Hematopoietic multipotent progenitor cell treated with erythropoietin and hydrocortisone succinate and interleukin-3 and kit ligand, for 6 days (in vitro differentiated cells): ENCODE measurements at regions not wholly inside any gene's neighbourhood (a gene's known extent, or its start where the extent isn't known, plus 50 kb on each side); places are given as distances from the start of the nearest gene placed in this dataset.
A peak's percentile ranks its signal among the peaks of the same experiment; 100 is the strongest.
"Not testable (repeated sequence)": the region's sequence is repeated elsewhere in the genome, so short reads cannot be mapped to it uniquely, and the experiment has no call there.

Source experiments
- DNase-seq: peaks from one replicate; pipeline ENCODE4 v3.0.0-alpha.2; 2015

DNA sequence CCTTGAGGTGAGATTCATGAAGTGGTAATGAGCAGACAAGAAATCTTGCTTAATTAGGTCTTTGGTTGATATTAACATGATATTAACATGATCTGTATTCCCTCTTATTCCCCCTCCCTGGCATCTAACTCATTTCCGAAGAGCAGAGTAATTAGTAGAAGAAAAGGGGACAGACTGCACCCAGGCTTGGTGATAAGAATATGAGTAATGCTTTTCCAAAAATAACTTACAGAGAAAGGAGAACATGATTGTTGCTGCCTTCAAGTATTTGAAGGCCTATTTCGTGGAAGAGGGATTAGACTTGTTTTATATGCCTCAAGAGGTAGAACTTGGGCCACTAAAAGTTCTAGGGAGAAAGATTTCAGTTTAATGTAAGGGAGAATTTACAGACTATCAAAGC lies 130.6 kb upstream of the ATP5MC3 start:
- DNase-seq = no peak

DNA sequence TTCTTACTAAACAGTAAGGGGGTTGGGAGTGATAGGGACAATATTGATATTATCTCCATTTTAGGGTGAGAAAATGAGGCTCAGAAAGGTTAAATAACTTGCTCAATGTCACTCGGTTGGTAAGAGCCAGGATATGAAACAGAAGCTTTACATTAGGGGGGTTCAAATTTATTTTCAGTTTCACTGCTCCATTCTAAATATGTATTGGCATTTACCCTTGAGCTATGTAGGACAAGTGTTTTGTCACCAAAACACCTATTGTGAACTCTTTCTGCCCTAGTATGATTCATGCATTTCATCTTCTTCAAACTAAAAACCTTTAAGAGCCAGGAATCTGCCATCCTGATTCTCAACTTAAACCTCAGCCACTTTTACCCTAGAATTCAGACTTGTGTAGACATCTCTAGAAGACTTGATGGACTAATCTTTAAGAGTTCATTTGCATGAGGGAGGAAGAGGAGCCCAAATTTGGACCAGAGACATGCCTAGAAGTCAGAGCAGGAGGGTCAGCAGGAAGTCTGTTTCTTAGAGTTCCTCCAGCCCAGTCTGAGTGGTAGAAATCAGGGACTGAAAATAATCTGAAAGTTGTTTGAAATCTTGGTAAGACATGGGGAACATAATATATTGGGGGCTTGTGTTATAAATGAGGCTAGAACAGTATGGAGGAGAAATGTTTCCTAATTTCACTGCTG lies 129.4 kb upstream of the ATP5MC3 start:
- no peak for DNase-seq

DNA sequence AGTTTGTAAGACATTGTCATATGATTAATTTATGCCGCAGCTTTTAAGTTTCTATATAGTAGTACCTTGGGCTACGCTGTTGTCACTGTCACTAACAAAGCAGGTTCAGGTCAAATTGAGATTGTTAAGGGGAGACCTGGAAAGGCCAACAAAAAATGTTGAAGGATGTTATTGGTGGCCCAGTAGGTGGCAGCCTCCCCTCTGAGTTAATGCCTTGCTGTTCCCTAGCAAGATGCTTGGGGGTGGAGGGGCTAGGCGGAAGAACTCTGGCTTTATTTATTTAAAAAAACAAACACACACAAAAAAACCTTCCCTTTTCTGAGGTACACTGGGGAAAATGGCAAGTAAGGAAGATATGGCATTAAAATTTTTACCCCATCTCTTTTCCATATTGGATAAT lies 128.3 kb upstream of the ATP5MC3 start:
- DNase-seq = peak; percentile 47

DNA sequence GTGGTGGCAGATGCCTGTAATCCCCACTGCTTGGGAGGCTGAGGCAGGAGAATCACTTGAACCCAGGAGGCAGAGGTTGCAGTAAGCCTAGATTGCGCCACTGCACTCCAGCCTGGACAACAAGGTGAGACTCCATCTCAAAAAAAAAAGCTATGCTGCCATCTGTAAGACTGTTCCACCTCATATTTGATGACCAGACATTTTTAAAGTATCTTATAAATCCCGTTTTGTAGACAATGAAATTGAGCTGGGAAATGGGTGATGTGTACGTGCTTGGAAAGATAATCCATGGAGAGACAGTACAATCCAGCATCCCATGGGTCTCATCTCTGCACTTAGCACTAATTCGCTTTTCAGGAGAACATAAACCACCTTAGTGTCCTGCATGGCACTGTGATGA lies 126.5 kb upstream of the ATP5MC3 start:
- no peak for DNase-seq

DNA sequence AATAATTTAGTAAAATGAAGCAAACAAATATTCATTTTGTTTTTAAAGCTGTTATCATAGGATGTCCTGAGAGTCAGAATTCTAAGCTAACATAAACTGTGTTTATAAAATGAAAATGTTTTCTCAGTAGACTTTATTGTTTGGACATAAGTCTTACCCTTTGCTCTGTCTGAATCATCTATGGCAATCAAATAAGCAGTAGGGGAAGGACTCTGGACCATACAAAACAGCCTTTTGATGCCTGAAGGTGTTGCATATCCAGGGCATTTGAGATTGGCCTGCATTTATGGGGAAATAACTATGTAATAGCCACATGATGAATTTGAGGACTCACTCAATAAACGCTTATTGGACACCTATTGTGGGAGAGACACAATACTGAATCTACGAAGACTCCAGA lies 123.0 kb upstream of the ATP5MC3 start:
- DNase-seq = no peak

DNA sequence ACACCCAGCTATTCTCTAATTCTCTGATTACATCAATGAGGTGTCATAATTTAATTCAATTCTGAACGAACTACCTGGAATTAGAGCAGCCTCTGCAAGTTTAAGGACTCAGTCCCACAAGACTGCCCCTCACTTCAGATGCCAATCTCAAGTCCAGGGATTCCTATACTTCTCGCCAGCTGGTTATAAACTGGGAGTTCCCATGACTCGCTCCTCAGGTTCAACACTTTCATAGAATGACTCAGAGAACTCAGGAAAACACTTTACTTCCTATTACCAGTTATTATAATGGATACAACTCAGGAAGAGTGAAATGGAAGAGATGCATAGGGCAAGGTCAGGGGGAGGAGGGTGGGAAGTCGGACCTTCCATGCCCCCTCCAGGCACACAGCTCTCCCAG lies 112.3 kb upstream of the ATP5MC3 start:
- no peak for DNase-seq

DNA sequence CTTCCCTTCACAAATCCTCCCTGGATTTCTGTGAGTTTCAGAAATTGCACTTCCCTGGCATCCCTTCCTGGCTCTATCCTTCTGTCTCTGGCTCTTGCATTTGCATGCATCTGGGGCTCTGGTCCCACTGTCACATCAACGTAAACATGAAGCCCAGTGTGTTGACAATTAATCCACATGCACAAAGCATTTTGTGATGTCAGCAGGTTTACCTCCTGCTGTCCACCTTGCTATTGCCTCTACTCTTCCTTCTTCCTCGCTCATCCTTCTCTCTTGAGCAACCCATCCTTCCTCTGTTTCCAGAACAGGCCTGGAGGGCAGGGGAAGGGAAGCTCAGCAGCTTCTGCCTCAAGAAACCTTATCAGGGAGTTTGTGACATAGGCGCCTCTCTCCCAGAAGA lies 111.7 kb upstream of the ATP5MC3 start:
- no peak for DNase-seq

DNA sequence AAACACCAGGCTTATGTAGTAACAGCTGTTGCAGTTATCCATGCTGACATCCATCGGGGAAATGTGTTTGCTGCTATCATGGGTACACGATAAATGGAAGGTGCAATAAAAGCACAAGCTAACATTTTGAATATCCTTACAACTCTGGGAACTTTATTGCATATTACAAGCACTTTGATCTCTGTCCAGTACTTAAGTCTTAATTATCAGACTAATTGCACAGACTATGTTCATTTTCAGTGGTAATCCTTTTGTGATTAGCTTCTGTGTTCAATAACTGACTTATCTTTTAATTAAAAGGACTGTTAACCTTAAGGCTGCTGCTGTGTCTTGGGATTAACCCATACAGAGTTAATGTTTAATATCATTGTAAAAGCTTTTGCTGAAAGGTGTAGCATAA lies 101.4 kb upstream of the ATP5MC3 start:
- DNase-seq = no peak

DNA sequence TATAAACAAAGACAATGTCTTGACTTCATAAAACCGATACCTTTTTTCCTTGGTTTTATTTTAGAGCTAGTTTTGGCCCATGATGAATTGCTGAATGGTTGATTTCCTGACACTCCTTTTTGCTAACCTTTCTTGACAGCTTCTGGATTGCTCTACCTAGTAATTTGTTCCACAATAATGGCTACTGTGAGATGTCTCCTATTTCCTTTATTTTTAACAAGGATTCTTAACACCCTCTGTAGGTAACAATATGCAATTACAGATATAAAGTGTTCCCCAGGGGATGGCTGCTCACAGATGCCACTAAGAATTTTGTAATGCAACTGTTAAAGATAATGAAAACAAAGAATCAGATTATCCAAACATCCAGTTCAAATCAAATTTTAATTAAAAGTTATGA lies 100.8 kb upstream of the ATP5MC3 start:
- peak; percentile 60 for DNase-seq

DNA sequence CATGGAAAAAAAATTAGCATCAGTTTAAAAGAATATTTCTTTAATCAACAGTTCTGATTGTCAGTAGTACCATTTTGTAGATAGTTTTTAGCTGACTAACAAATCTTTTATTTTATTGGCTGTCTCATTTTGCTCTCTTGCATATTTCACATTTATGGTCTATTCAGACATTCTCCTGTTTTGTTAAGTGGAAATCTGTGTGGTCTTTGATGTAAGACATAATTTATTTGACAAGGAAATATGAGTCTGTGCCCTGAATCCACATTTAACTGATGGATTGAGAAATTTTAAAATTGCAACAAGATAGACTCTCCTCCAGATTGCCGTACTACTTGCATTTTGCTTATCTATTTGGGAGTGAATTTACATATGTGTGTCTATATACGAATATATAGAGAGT lies 96.3 kb upstream of the ATP5MC3 start:
- no peak for DNase-seq

DNA sequence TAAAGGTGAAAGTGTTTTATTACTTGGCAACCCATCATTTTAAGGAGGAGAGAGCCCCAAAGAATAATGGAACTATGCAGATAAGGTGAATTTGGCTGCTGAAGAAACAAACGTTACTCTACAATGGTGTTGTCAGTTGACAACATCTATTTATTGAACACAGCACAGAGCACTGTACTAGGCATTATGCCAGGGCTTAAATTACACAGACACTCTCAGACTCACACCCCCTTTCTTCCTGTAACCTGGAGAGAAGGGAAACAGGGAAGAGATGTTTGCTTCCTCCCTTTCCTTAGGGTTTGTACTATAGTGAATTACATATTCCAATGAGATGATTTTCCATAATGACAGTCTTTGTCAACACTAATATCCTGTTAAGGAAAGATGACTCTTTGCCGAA lies 94.0 kb upstream of the ATP5MC3 start:
- no peak for DNase-seq

DNA sequence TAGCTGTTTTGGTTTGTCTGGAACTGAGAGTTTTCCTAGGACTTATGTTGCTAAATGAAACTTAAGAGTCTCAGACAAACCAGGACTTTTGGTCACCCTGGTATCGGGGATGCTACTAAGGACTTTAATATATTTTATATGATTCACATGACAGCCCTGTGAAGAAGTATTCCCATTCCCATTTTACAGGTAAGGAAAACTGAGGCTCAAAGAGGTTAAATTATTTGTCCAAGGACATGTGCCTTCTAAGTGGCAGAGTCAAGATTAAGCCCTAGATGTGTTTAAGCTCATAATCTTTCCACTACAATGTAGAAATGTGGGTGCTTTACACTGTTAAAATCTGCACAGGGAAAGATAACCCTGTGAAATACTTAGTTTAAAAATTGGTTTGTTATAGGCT lies 77.7 kb upstream of the ATP5MC3 start:
- DNase-seq = no peak

DNA sequence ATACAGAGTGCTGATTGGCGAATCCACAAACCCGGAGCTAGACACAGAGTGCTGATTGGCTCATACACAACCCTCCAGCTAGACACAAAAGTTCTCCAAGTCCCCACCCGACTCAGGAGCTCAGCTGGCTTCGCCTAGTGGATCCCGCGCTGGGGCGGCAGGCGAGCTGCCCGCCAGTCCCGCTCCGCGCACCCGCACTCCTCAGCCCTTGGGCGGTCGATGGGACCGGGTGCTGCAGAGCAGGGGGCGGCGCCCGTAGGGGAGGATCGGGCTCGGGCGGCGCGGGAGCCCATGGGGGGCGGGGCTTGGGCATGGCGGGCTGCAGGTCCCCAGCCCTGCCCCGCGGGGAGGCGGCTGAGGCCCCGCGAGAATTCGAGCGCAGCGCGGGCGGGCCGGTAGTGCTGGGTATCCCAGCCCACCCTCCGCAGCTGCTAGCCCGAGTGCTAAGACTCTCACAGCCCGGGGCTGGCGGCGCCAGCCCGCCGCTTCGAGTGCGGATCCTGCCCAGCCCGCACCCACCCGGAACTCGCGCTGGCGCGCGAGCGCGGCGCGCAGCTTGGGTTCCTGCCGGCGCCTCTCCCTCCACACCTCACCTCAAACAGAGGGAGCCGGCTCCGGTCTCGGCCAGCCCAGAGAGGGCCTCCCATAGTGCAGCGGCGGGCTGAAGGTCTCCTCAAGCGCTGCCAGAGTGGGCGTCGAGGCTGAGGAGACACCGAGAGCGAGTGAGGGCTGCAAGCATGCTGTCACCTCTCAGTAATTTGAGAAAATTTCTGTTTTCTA lies 75.5 kb upstream of the ATP5MC3 start:
- DNase-seq = no peak

DNA sequence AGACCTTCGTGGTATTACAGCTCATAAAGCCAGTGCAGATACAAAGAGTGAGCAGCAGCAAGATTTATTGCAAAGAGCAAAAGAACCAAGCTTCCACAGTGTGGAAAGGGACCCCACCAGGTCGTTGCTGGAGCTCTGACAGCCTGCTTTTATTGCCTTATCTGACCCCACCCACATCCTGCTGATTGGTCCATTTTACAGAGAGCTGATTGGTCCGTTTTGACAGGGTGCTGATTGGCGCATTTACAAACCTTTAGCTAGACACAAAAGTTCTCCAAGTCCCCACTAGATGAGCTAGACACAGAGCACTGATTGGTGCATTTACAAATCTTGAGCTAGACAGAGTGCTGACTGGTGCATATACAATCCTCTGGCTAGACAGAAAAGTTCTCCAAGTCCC lies 74.9 kb upstream of the ATP5MC3 start:
- DNase-seq = not testable (repeated sequence)

DNA sequence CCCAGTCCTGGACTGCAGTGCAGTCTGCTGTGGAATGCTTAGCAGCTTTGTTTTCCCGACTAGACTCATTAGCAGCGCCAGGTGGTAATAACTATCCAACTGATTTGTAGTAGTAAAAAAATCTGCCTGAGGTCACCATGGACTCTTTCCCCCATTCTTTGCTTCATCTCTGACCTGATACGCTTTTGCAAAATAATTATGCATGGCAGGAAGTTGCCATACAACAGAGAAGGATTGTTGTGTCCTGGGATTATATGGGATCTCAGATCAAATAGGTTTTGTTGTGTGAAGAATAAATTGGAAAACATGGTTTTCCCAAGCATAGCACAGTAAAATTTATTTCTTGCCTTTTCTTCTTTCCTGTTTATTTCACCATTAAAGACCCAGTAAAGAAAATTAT lies 72.4 kb upstream of the ATP5MC3 start:
- DNase-seq = no peak

DNA sequence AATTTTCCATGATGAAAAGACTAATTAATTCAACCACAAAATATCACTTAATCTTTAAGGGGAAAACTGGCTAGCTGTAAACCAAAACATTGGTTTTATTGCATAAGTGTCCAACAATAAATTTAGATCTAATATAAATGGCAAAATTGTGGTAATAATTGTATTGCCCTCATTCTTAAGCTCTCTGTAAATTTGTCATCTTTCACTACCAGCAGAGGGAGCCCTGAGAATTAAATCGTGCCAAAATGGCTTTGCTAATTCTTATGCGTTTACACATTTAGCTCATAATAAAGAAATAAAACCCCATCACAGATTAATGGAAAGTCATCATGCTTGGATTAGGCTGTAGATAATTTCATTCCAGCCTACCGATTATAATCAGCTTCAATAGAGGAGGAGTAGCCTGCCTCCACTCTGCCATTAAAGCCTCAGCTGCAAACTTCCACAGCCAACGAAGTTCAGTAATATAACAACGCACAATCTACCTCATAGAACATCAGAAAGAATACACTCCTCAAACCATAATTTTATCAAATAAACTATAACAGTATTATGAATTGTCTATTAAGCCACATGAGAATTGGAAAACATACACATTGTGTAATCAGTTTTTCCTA lies 70.0 kb upstream of the ATP5MC3 start:
- DNase-seq = peak; percentile 74

DNA sequence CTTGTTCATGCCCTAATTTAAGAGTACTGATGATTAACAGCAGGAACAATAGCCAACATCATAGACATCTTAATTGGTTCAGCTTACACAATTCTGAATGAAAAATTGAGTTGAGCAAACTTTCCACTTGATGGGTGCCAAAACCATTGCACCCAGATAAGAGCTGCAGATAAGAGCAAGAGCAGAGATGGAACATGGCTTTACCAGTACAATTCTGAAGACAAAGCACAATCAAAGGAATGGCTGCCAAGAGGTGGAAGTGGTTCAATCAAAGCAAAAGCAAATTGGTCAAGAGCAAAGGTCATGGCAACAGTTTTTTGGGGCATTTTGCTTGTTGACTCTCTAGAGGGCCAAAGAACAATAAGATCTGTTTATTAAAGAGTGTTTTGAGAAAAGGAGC lies 65.6 kb upstream of the ATP5MC3 start:
- DNase-seq = no peak

DNA sequence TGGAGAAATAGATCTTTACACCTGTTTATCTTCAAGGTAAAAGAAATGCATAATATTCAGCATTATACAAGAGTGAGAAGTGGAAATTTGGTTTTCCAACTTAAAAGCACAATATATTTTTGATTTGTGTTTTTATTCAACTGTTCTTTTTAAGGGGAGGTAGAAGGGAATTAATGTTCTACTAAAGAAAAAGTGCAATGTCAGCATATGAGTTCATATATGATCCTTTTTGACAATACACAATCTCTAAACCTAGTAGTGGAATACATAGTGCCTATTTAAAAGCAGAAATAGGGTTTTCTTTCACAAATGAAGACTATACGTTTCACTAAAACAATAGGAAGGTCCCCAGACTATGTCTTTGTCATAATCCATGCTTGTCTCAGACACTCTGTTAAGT lies 63.2 kb upstream of the ATP5MC3 start:
- DNase-seq = no peak

DNA sequence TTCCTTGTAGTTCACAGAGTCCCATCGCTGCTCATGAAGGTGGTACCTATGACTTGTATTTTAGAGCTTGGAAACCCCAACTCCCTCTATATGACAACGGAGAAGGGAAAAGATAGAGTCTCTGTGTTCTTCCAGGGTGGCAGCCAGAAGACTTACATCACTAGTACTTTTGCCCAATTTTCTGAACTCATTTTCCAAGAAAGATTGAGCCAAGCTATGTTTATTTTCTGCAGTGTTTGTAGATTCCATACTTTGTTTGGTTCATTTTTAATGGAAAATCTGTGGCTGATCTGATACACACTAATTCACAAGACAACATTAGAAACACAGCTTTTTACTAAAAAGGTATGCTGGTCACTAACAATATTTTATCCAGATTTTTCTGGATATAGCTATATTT lies 60.2 kb upstream of the ATP5MC3 start:
- no peak for DNase-seq

DNA sequence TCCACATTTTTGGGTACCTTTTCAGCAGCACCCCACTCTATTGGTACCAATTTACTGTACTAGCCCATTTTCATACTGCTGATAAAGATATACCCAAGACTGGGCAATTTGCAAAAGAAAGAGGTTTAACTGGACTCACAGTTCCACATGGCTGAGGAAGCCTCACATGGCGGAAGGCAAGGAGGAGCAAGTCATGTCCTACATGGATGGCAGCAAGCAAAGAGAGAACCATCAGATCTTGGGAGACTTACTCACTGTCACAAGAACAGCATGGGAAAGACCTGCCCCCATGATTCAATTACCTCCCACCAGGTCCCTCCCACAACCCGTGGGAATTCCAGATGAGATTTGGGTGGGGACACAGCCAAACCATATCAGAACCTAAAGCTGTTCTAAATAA lies 58.5 kb upstream of the ATP5MC3 start:
- DNase-seq = not testable (repeated sequence)

DNA sequence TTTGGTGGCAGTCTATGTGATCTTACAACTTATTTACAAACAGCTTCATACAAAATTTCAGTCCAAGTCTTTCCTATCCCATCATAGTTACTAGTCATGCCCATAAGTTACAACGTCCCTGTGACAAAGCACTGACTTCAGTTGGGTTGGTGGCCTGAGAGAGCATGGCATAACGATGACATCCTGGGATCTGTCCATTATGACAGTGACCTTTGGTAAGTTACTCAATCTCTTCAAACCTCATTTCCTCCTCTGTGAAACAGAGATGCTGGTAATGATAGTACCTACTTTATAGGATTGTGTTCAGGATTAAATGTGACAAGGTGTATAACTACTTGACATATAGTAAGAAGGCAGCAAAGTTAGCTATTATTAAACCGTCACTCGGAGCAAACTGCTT lies 55.4 kb upstream of the ATP5MC3 start:
- no peak for DNase-seq

DNA sequence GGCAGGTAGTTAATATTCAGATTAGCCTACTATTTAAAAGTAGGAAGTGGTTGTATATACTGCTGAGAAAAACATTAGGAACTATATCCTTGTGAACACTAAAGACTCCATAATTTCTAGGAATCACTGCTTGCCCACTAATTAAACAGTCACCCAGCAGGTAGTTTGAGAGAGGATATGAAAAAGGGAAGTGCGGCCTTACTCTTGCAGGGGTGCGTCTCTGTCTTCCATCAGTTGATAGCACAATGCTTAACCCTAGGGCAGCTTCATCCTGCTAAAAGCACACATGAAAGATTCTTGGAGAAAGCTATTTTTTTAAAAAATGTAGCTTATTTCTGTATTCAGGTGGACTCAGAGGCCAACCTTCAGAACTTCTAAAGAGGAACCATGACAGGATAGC lies 53.1 kb upstream of the ATP5MC3 start:
- DNase-seq = no peak

DNA sequence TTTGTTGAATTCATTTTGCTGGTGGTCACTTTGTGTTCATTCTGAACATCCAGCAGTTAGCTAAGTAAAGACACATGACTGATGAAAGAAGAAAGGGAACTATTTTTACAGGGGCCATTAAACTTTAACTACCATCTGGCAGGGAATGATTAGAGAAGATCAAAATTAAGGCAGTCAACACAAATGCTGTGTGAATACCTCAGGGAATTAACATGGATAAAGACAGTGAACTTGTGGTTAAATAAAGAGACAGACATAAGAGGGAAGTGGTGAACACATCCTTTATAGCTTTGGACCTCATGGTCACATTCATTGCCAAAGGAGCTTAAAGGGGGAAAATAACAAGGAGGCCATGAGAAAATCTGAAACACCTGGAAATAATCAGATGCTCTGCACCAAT lies 52.6 kb upstream of the ATP5MC3 start:
- no peak for DNase-seq

DNA sequence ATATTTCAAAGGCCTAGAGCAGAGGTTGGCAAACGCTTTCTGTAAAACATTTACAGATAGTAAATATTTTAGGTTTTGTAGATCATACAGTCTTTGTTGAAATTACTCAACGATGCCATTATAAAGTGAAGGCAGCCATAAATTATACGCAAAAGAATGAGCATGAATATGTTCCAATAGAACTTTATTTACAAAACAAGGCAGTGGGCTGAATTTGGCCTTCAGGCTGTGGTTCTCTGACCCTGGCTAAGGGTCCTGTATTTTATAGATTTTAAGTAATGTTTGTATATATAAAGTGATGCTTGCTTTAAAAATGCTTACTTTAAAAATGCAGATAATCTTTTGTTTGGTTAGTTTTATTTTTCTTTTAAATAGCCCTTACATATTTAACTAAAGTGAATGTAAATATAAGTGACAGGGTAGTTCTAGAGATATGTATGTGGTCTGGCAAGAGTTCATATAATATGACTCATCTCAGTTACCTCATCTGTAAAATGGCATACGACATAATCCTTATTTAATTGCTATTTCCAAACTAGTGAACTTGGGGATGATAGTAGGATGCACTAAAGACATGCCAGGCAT lies 51.7 kb upstream of the ATP5MC3 start:
- DNase-seq = peak; percentile 9
